B cell (primary cell): ENCODE measurements at regions not wholly inside any gene's neighbourhood (a gene's known extent, or its start where the extent isn't known, plus 50 kb on each side); places are given as distances from the start of the nearest gene placed in this dataset.

Source experiments
- ATAC-seq: fragments of 200-7000 bp; cut with Tn5 transposase; one replicate; pipeline ENCODE4 v1.10.0; 2021; ENCODE audit warnings: low read depth, mild to moderate bottlenecking, moderate number of reproducible peaks, moderate library complexity
- CTCF ChIA-PET: fragments of 350-600 bp; sonication (Branson Sonifier 250); formaldehyde crosslinking; loops from one replicate; lab custom pipeline; 2021; ENCODE audit warnings: antibody characterized with exemption, inconsistent platforms; lab: Charles Lee
- POLR2A ChIA-PET: fragments of 350-600 bp; sonication (Branson Sonifier 250); formaldehyde crosslinking; loops from one replicate; lab custom pipeline; 2021; ENCODE audit warnings: antibody characterized with exemption; lab: Charles Lee
- DNase-seq: peaks from one replicate; pipeline ENCODE4 v3.0.0; 2013
- H2AFZ ChIP-seq: 2 replicates; pipeline ENCODE4 v1.6.1; 2012; ENCODE audit warnings: mild to moderate bottlenecking, low read depth, low read length; ENCODE audit not compliant: insufficient read depth, poor library complexity, severe bottlenecking
- H3K27ac ChIP-seq, 2 donors: 1 replicate in 1 of 2; 2 replicates in 1 of 2; pipeline ENCODE4 v1.5.1; 2012 to 2013; ENCODE audit warnings: low read length in 2 of 2, mild to moderate bottlenecking in 2 of 2, moderate library complexity in 1 of 2
- H3K27me3 ChIP-seq, 4 experiments: fragments of 200-600 bp in 1 of 4; sonication (generic) in 1 of 4; replicated peaks in 1 of 4; 1 replicate in 2 of 4; 2 replicates in 2 of 4; pipeline versions ENCODE4 v1.6.1 to v1.7.0; 2013 to 2016; ENCODE audit warnings: low read length in 3 of 4, mild to moderate bottlenecking in 2 of 4, mixed read lengths in 1 of 4, moderate library complexity in 1 of 4; ENCODE audit not compliant: insufficient read depth in 4 of 4, control insufficient read depth in 3 of 4; ENCODE audit errors: control extremely low read depth in 1 of 4
- H3K36me3 ChIP-seq, 2 experiments: replicated peaks in 1 of 2; 1 replicate in 1 of 2; 2 replicates in 1 of 2; pipeline versions ENCODE4 v1.6.1 to v1.7.1; 2013; ENCODE audit warnings: low read length in 1 of 2; ENCODE audit not compliant: insufficient read depth in 2 of 2, control insufficient read depth in 1 of 2; ENCODE audit errors: control extremely low read depth in 1 of 2, extremely low read depth in 1 of 2
- H3K4me1 ChIP-seq, 2 donors: fragments of 200-600 bp in 1 of 2; sonication (generic) in 1 of 2; 1 replicate in 1 of 2; 2 replicates in 1 of 2; pipeline versions ENCODE4 v1.5.1 to v1.6.1; 2013 to 2017; ENCODE audit warnings: low read length in 2 of 2; ENCODE audit not compliant: control insufficient read depth in 2 of 2, insufficient read depth in 2 of 2
- H3K4me2 ChIP-seq: replicated peaks from 2 replicates; pipeline ENCODE3; 2012; ENCODE audit warnings: mild to moderate bottlenecking, low read depth, low read length; ENCODE audit not compliant: poor library complexity, severe bottlenecking
- H3K4me3 ChIP-seq, 5 experiments: fragments of 200-600 bp in 1 of 5; sonication (generic) in 1 of 5; 1 replicate in 3 of 5; 2 replicates in 2 of 5; pipeline versions ENCODE4 v1.5.1 to v1.7.0; 2011 to 2016; ENCODE audit warnings: low read length in 4 of 5, mild to moderate bottlenecking in 4 of 5, low read depth in 2 of 5, control low read depth in 1 of 5, moderate library complexity in 1 of 5; ENCODE audit not compliant: insufficient read depth in 1 of 5; ENCODE audit errors: control extremely low read depth in 1 of 5, extremely low read depth in 1 of 5
- H3K79me2 ChIP-seq: fragments of 200-600 bp; sonication (generic); one replicate; pipeline ENCODE4 v1.6.0; 2016; ENCODE audit warnings: low read length; ENCODE audit not compliant: control insufficient read depth, insufficient read depth
- H3K9ac ChIP-seq: fragments of 200-600 bp; sonication (generic); 2 replicates; pipeline ENCODE4 v1.6.1; 2017; ENCODE audit warnings: mild to moderate bottlenecking, low read length, moderate library complexity
- H3K9me3 ChIP-seq, 3 donors: one replicate each; pipeline versions ENCODE4 v1.6.1 to v1.7.1; 2013; ENCODE audit warnings: low read length in 2 of 3; ENCODE audit not compliant: control insufficient read depth in 2 of 3, insufficient read depth in 1 of 3; ENCODE audit errors: control extremely low read depth in 1 of 3
- H4K20me1 ChIP-seq: 2 replicates; pipeline ENCODE4 v1.6.0; 2012; ENCODE audit warnings: mild to moderate bottlenecking, low read length; ENCODE audit not compliant: insufficient read depth, control insufficient read depth, poor library complexity, severe bottlenecking
- H3K27ac Mint-ChIP-seq: one replicate; pipeline ENCODE4 v1.8.0; 2021; ENCODE audit warnings: mixed read lengths
- H3K27me3 Mint-ChIP-seq: one replicate; pipeline ENCODE4 v1.8.0; 2021; ENCODE audit warnings: mixed read lengths
- H3K4me1 Mint-ChIP-seq: one replicate; pipeline ENCODE4 v1.8.0; 2021; ENCODE audit warnings: mixed read lengths
- H3K4me3 Mint-ChIP-seq: one replicate; pipeline ENCODE4 v1.8.0; 2021; ENCODE audit warnings: mixed read lengths
- H3K9me3 Mint-ChIP-seq: one replicate; pipeline ENCODE4 v1.8.0; 2022; ENCODE audit warnings: mixed read lengths; ENCODE audit not compliant: insufficient read depth
- EZH2 ChIP-seq: IDR thresholded peaks from 2 replicates; pipeline ENCODE4 v1.6.1; 2012; ENCODE audit warnings: borderline replicate concordance, low read depth, mild to moderate bottlenecking, moderate library complexity, low read length; ENCODE audit not compliant: insufficient read depth, poor library complexity, severe bottlenecking
- WGBS: methylation state at CpG from one replicate; pipeline ENCODE4 v1.1.5; 2013; ENCODE audit warnings: missing lambda C conversion rate; ENCODE audit not compliant: insufficient coverage; 5-methylcytosine and 5-hydroxymethylcytosine counted together
- intact Hi-C: fragments of 100-400 bp; cut with micrococcal nuclease; formaldehyde crosslinking; loops from one replicate; pipeline ENCODE4 v1.10.0; 2022
- TF ChIP-seq, protein P1 (sequence below): fragments of 200-600 bp; IDR thresholded peaks from one replicate; pipeline ENCODE4 v1.8.0; 2022; ENCODE audit warnings: antibody characterized with exemption, mild to moderate bottlenecking

DNA sequence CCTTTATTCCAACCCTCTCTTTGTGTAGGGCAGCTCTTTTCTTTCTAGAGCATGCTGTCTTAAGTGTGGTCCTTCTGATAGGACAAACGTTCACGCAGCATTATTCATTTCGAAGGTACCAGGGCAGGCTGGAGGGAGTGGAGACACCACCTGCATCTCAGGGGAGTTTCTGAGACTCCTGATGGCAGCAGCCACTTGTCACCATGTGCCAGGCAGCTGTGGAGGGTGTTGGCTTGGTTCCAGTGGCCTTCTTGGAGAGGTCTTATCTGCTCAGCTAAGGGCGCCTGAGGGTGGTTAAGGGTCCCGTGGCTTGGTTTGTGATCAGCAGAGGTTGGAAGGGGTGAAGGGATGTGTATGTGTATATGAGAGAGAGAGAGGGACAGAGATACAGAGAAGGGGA is 257.1 kb upstream of the EEF2KMT start:
- Histone ChIP-seq H3K4me1 (no peaks in the 10 kb centered on the region), H2AFZ (no peak overlapping the region), H3K27ac (no peak overlapping the region), H3K4me3 (no peak overlapping the region), H3K9me3 (peaks cover 0 to 2% (median 0%) of the 10 kb centered on the region in 3 donors), H3K27me3 (no peaks in the 10 kb centered on the region), H3K4me2 (no peak overlapping the region), H3K9ac (no peak overlapping the region), H3K36me3 (no peaks in the 10 kb centered on the region), H4K20me1 (no peaks in the 10 kb centered on the region), H3K79me2 (no peaks in the 10 kb centered on the region)
- Mint-ChIP-seq H3K4me1 (no peaks in the 10 kb centered on the region), H3K9me3 (no peaks in the 10 kb centered on the region), H3K27me3 (no peaks in the 10 kb centered on the region), H3K4me3 (no peak overlapping the region), H3K27ac (no peak overlapping the region)
- ChIA-PET POLR2A (no interaction called here), CTCF (no interaction called here)
- ATAC-seq (no peak), DNase-seq (no peak)
- no peak for TF ChIP-seq EZH2
- intact Hi-C loops = no loop called here
- WGBS = 96% methylated on average over 5 of the region's 5 CpGs

DNA sequence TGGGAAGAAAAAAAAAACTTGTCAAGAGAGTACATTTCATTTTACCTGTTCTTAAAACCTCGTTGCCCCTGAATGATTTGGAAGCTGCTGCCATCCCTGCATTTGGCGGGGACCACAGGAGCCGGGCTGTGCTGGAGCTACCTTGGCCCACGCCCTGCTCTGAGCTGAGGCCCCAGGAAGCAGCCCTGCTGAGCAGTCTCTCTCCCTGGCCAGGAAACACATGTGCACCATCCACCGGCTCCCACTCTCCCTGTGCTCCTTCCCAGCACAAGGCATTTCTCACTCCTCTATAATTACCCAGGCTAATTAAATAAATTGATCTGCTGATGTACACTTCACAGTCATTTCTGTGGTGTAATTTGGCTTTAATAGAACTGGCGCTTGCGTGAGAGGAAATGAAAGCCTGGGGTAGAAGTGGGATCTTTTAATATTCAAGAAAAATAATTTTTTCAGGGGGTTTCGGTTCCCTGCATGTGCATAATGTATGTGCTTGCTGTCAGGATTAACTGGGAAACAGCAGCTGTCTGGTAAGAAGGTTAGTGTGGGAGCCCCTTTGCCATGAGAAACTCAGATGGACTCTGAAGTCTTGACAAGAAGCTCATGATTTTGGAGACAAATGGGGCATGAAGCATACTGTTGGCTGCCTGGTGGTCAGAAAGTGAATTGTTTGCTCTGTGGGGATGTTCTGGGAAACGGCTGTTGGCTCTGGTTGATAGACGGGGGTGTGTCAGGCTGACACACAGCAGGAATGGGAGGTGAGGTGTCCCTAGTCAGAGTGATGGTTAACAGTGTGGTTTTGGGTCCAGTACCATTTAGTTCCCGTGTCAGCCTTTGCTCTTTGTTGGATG is 252.3 kb upstream of the EEF2KMT start:
- peaks cover 0 to 8% (median 0%) of the 10 kb centered on the region in 3 donors for H3K9me3 ChIP-seq
- no peak overlapping the region for H3K27ac ChIP-seq
- no peak overlapping the region for H3K4me3 ChIP-seq
- ChIA-PET CTCF (no interaction called here), POLR2A (no interaction called here)
- H3K4me1 ChIP-seq = no peaks in the 10 kb centered on the region
- H3K27me3 Mint-ChIP-seq = no peaks in the 10 kb centered on the region
- no peaks in the 10 kb centered on the region for H3K27me3 ChIP-seq
- no peaks in the 10 kb centered on the region for H3K9me3 Mint-ChIP-seq
- H3K79me2 ChIP-seq = no peaks in the 10 kb centered on the region
- intact Hi-C loops = no loop called here
- no peak overlapping the region for H3K4me3 Mint-ChIP-seq
- no peak overlapping the region for H2AFZ ChIP-seq
- no peaks in the 10 kb centered on the region for H4K20me1 ChIP-seq
- TF ChIP-seq, protein P1, sequence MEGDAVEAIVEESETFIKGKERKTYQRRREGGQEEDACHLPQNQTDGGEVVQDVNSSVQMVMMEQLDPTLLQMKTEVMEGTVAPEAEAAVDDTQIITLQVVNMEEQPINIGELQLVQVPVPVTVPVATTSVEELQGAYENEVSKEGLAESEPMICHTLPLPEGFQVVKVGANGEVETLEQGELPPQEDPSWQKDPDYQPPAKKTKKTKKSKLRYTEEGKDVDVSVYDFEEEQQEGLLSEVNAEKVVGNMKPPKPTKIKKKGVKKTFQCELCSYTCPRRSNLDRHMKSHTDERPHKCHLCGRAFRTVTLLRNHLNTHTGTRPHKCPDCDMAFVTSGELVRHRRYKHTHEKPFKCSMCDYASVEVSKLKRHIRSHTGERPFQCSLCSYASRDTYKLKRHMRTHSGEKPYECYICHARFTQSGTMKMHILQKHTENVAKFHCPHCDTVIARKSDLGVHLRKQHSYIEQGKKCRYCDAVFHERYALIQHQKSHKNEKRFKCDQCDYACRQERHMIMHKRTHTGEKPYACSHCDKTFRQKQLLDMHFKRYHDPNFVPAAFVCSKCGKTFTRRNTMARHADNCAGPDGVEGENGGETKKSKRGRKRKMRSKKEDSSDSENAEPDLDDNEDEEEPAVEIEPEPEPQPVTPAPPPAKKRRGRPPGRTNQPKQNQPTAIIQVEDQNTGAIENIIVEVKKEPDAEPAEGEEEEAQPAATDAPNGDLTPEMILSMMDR = no peak
- no peak for TF ChIP-seq EZH2
- ATAC-seq = no peak
- no peak overlapping the region for H3K27ac Mint-ChIP-seq
- no peak overlapping the region for H3K9ac ChIP-seq
- no peaks in the 10 kb centered on the region for H3K36me3 ChIP-seq
- 45% methylated on average over 10 of the region's 11 CpGs for WGBS
- H3K4me1 Mint-ChIP-seq = no peaks in the 10 kb centered on the region
- H3K4me2 ChIP-seq = no peak overlapping the region
- no peak for DNase-seq
